Neural crest cell (in vitro differentiated cells): ENCODE measurements at regions not wholly inside any gene's neighbourhood (a gene's known extent, or its start where the extent isn't known, plus 50 kb on each side); places are given as distances from the start of the nearest gene placed in this dataset.
"Not testable (repeated sequence)": the region's sequence is repeated elsewhere in the genome, so short reads cannot be mapped to it uniquely, and the experiment has no call there.

Source experiments
- DNase-seq: peaks from one replicate; pipeline ENCODE4 v3.0.0; 2021; ENCODE audit warnings: low read depth, mixed read lengths, low spot score
- H3K27ac Mint-ChIP-seq: one replicate; pipeline ENCODE4 v1.8.0; 2021; ENCODE audit warnings: mild to moderate bottlenecking, mixed read lengths; ENCODE audit not compliant: unreplicated experiment
- H3K27me3 Mint-ChIP-seq: 2 replicates; pipeline ENCODE4 v1.8.0; 2021; ENCODE audit warnings: low read depth, mild to moderate bottlenecking, mixed read lengths
- H3K36me3 Mint-ChIP-seq: 2 replicates; pipeline ENCODE4 v1.8.0; 2021; ENCODE audit warnings: low read depth, mild to moderate bottlenecking, mixed read lengths
- H3K4me1 Mint-ChIP-seq: 2 replicates; pipeline ENCODE4 v1.8.0; 2021; ENCODE audit warnings: mixed read lengths
- H3K4me3 Mint-ChIP-seq: one replicate; pipeline ENCODE4 v1.8.0; 2021; ENCODE audit warnings: mild to moderate bottlenecking, mixed read lengths
- H3K9me3 Mint-ChIP-seq: 2 replicates; pipeline ENCODE4 v1.8.0; 2021; ENCODE audit warnings: mixed read lengths
- CTCF ChIP-seq: fragments of 200-600 bp; sonication (generic); conservative IDR thresholded peaks from 2 replicates; pipeline ENCODE4 v1.5.0; 2021; ENCODE audit warnings: antibody characterized with exemption, mild to moderate bottlenecking

- Mint-ChIP-seq H3K4me1 (no peaks in the 10 kb centered on the region), H3K36me3 (no peaks in the 10 kb centered on the region), H3K9me3 (no peaks in the 10 kb centered on the region), H3K4me3 (no peak overlapping the region), H3K27ac (no peak overlapping the region), H3K27me3 (peaks cover 17% of the 10 kb centered on the region)
- DNase-seq, result no peak
- no peak for TF ChIP-seq CTCF
These were observed 62.7 kb upstream of the VIPR2 start for GRCh38 chr7:159207393-159207792.

DNA sequence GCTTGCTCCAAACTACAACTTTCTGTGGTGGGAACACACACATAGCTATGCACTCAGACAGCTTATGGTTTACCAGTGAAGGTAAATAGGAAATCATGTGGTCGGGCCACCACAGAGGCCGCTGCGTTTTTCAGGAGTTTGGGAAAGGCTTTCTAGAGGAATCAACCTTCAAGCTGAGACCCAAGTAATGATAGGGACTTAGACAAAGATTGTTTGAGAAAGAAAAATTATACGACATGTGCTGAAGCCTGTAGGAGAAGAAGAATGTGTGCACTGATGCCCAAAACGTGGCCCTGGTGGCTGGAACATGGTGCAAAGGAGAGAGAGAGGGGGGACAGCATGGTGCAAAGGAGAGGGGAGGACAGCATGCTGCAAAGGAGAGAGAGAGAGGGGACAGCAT lies 61.2 kb upstream of the VIPR2 start:
- Mint-ChIP-seq H3K36me3 (no peaks in the 10 kb centered on the region), H3K9me3 (no peaks in the 10 kb centered on the region), H3K27ac (no peak overlapping the region), H3K4me1 (no peaks in the 10 kb centered on the region), H3K4me3 (no peak overlapping the region), H3K27me3 (peaks cover 6% of the 10 kb centered on the region)
- no peak for DNase-seq
- TF ChIP-seq CTCF, result no peak

GRCh38 chr7:159204664-159205063 lies 60.0 kb upstream of the VIPR2 start:
- TF ChIP-seq CTCF, result no peak
- H3K9me3 Mint-ChIP-seq, result no peaks in the 10 kb centered on the region

GRCh38 chr7:159203253-159203652 lies 58.6 kb upstream of the VIPR2 start:
- DNase-seq, H3K27ac Mint-ChIP-seq, H3K4me3 Mint-ChIP-seq, H3K36me3 Mint-ChIP-seq, H3K4me1 Mint-ChIP-seq, H3K27me3 Mint-ChIP-seq, H3K9me3 Mint-ChIP-seq: not testable (repeated sequence)

More at GRCh38 chr7:159204664-159205063, 60.0 kb upstream of the VIPR2 start:
- no peaks in the 10 kb centered on the region for H3K36me3 Mint-ChIP-seq
- H3K4me1 Mint-ChIP-seq, result no peaks in the 10 kb centered on the region
- H3K27me3 Mint-ChIP-seq, result peaks cover 3% of the 10 kb centered on the region
- DNase-seq, result no peak
- no peak overlapping the region for H3K4me3 Mint-ChIP-seq
- H3K27ac Mint-ChIP-seq, result no peak overlapping the region

DNA sequence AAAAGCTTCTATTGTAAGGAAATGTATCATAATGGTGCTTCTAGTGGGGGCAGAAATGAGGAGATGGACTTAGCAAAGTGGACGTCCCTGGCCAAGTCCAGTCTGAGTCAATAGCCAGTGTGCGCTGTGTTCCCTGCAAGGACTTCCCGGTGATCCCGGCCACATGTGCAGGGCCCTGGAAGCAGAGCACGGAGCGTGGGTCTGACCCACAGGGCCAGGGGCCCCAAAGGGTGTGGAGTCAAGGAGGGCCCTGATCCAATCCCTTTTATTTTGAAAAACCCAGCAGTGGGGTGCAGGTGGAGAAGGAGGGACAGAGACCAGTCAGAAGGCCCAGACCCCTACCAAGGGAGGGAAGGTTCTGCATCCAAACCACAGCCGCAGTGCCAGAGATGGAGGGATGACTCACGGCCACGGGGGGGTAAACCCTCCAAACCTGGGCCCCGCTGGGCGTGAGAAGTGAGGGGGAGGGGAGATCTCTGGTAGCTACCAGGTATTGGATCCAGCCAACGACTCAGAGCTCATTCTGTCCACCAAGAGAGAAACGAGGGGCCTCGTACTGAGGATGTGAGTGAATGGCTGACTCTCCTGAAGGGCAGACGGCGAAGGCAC lies 57.2 kb upstream of the VIPR2 start:
- DNase-seq, result no peak
- no peak overlapping the region for H3K27ac Mint-ChIP-seq
- H3K27me3 Mint-ChIP-seq, result peaks cover 7% of the 10 kb centered on the region
- no peak overlapping the region for H3K4me3 Mint-ChIP-seq
- TF ChIP-seq CTCF, result no peak
- H3K9me3 Mint-ChIP-seq, result no peaks in the 10 kb centered on the region
- H3K4me1 Mint-ChIP-seq, result peaks cover 4% of the 10 kb centered on the region
- H3K36me3 Mint-ChIP-seq, result no peaks in the 10 kb centered on the region

- H3K36me3 Mint-ChIP-seq, result no peaks in the 10 kb centered on the region
- H3K9me3 Mint-ChIP-seq, result no peaks in the 10 kb centered on the region
- H3K27ac Mint-ChIP-seq, result no peak overlapping the region
- TF ChIP-seq CTCF, result no peak
- H3K4me3 Mint-ChIP-seq, result no peak overlapping the region
- H3K4me1 Mint-ChIP-seq, result peaks cover 4% of the 10 kb centered on the region
- DNase-seq, result no peak
- peaks cover 6% of the 10 kb centered on the region for H3K27me3 Mint-ChIP-seq
These were observed 55.8 kb upstream of the VIPR2 start for GRCh38 chr7:159200421-159200820.
